ENCODE measurements at regions not wholly inside any gene's neighbourhood (a gene's known extent, or its start where the extent isn't known, plus 50 kb on each side); places are given as distances from the start of the nearest gene placed in this dataset.

- TF ChIP-seq CTCF (IDR thresholded peaks at IDR 0.05) (no peak), EZH2 (IDR thresholded peaks at IDR 0.05; ENCODE audit: borderline replicate concordance, insufficient read depth, low read depth, low read length, poor library complexity, severe bottlenecking) (no peak)
Observed at GRCh38 chr10:36182179-36182566, 540.1 kb upstream of the FZD8 start.

Measured in B cell (primary cell).